ENCODE measurements at regions not wholly inside any gene's neighbourhood (a gene's known extent, or its start where the extent isn't known, plus 50 kb on each side); places are given as distances from the start of the nearest gene placed in this dataset.

DNA sequence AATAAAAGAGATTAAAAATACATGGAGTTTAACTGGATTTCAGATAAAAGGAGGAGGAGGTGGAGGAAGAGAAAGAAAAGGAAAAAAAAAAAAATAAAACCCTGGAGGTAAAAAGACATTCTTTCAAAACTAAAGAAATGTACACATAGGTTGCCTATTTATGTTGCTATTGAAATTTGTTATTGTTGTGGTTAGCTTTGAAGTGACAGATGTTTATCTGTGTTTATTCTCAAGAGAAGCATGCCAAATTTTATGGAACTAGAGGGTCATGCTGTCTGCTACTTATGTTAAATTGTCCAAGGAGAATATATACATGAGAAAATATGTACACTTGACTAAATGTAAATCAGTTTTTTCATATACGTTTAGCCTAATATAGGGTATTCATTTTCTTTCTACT lies 653.2 kb downstream of the DCDC2C start:
- no peak for DNase-seq (ENCODE audit: low read depth in 2 of 3, low spot score in 2 of 3)

DNA sequence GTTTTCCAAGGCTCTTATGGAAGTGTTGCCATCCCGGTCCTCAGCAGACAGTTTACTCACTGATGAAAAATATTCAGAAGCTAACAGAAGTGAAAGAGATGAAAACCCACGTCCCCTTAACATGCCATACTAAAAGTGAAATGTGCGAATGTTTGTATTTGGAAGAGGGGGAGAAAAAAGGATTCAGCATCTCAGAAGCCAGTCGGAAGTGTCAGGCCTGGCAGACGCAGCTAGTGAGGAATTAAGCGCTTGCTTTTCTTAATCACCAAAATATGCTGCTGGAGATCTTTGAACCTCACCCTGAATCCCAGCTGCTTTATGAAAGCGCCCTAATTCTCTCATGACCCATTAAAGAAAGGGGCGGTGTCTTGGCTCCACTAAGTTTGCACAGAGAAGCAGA lies 653.7 kb downstream of the DCDC2C start:
- no peak for DNase-seq (ENCODE audit: low read depth in 2 of 3, low spot score in 2 of 3)

DNA sequence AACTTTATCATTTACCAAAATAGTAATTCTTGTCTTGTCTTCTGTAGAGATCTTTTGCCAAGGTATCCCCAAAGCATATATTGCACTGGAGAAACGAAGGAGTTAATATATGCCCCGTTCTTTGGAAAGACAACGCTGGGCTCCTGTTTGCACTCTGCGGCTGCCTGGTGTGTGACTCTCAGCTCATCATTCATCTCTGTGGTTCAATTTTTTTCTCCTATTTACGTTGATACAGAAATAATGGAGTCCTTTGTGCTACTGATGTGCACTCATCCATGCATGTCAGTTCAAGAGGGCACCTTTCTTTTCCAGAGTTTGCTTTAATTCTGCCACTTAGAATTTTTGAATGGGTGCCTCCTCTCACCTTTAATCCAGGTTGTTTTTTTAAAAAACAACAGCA lies 655.5 kb downstream of the DCDC2C start:
- no peak for DNase-seq (ENCODE audit: low read depth in 2 of 3, low spot score in 2 of 3)

DNA sequence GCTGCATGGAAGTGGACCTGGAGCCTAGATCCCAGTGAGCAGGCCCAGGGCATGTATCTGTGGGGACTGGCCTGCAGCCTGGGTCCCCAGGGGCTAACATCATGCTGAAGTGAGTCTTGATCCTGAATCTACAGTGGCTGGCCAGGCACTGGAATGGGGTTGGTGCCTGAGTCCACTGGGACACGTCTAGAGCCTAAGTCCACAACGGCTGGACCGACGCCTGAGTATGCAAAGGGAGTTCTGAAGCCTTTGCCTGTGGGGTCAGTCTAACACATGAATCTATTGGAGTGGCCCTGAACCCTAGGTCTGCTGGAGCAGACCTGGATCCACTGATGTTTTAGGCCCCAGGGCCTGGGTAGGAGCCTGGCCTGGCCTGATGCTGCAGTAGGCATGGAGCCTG lies 665.5 kb downstream of the DCDC2C start:
- no peak for DNase-seq (ENCODE audit: low read depth in 2 of 3, low spot score in 2 of 3)

DNA sequence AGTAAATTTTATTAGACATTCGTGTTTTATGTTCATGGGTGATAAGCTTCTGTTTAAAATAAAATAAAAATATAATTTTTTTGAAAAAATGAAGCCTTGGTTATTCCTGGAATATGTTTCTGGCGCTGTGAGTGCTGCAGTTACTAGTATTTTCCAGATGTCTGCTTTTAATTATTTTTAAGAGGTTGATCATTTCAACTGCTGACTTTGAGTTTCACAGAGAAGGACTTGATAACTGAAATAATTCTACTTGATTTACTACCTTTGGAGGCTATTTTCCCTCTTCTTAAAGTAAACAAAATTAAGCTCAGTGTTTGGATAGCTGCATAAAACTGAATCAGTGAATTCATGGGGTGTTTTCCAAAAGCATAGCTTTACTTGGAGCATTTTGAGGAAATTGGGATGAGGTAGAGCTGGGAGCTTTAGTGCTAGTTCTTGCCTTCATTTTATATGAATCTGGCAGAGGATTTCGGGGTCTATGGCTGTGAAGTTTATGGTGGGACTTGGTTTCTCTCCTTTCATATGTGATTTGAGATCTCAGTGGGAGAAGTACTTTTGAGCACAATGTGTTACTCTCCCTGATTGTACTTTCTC lies 666.5 kb downstream of the DCDC2C start:
- no peak for DNase-seq (ENCODE audit: low read depth in 2 of 3, low spot score in 2 of 3)

DNA sequence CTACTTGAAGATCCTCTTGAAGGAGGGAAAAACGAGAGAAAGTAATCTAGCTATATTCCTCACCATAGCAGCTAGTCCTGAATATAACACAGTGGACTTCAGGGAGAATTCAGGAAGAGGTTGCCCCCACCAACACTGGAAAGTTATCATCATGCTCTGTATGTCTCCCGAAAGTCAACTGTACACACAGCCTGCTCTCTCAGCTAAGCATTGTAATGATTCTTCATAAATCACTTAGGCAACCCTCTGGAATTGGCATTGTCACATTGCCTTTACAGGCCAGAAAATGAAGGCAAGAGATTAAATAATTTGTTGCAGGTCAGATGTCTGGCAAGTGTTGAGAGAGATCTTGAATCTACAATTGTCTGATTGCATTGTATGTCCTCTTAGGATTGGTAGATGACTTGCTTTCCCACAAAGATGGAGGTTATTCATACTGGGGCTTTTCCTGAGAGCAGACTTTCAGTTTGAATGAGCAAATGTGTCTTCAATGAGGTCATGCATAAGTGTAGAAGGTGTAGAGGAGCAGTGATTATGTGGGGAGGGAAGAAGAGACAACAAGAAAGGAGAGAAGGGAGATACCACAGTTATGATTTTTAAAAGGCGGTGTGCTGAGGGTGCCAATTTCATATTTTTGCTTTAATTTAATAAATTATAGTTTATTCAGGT lies 667.2 kb downstream of the DCDC2C start:
- no peak for DNase-seq (ENCODE audit: low read depth in 2 of 3, low spot score in 2 of 3)

DNA sequence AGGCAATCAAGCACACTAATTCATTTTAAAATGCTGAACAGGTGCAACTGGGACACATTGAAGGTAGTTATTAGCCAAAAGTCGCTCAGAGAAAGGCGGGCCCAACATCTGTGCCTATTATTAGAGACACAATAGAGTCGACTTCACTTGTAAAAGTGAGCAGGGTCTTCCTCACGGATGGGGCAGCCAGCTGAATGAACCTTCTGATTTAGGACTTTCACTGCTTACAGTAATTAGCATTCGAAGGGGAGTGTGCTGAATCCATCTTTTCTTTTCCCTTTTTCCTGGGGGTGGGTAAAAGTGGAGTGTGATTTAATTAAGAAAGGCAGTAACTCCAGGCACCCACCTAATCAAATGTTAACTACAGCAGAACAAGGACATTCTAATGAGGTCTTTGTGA lies 677.7 kb downstream of the DCDC2C start:
- no peak for DNase-seq (ENCODE audit: low read depth in 2 of 3, low spot score in 2 of 3)

DNA sequence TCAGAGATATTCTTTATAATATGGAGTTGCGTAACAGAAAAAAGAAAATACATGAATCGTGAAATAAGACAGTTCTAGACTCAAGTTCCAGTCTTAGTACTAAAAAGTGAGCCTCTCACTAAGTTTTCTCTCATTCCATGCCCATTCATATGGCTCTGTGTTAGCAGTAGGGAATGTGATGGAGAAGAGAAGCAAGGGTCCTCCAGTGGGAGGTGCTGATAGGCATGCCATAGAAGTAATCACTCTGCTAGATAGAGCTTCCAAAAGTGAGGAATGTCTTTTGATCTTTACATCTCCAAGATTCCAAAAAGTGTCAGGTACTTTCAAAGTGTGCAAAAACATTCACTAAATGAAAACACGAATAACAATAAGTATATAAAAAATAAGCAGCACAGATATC lies 678.4 kb downstream of the DCDC2C start:
- no peak for DNase-seq (ENCODE audit: low read depth in 2 of 3, low spot score in 2 of 3)

DNA sequence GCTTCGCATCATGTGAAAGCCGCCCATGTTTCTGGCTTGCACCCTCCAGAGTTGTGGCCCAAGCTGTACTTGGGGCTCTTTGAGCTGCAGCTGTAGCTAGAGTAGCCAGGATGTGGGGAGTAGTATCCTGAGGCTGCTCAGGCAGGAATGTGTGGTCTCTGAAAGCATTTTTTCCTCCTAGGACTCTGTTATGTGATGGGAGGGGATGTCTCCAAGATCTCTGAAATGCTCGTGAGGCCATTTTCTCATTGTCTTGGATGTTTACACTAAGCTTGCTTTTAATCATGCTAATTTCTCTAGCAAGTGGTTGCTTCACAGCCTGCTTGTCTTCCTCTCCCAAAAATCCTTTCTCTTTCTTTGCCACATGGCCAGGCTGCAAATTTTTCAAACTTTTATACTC lies 687.6 kb downstream of the DCDC2C start:
- no peak for DNase-seq (ENCODE audit: low read depth in 2 of 3, low spot score in 2 of 3)

DNA sequence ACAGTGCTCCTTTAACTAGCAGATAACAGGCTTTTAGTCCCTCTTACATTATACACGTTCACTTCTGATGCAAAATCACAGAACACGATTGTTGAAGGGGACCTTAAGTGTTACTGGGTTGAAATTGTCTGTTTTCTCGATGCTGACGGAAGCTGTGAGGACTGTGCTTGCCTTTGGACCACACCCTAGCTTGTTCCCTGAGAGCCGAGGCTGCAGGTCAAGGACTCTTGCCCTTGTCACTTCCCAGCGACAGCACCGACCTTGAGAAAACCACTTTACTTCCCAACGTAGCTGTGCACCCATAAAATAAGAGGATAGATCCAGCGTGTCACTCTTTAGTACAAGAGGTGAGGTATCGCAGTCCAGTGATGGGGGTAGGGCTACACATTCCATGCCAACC lies 701.0 kb downstream of the DCDC2C start:
- no peak for DNase-seq (ENCODE audit: low read depth in 2 of 3, low spot score in 2 of 3)

DNA sequence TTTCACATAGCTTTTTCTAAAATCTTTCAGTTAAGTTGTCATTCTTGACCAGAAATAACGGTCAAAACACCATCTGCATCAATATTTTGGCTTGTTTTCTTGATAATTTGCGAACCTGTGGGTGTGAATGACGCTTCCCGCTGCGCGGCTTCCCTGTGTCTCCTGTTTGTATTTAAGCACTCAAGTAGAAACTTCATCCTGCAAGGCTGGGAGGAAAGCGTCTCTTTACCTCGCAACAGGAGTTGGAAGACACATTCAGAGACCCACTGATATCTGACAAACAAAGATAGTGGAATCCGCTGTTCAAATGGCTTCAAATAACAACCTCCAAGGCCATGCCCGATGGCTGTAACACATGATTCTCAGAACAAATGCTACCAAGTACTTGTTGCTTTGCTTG lies 704.9 kb downstream of the DCDC2C start:
- no peak for DNase-seq (ENCODE audit: low read depth in 2 of 3, low spot score in 2 of 3)

DNA sequence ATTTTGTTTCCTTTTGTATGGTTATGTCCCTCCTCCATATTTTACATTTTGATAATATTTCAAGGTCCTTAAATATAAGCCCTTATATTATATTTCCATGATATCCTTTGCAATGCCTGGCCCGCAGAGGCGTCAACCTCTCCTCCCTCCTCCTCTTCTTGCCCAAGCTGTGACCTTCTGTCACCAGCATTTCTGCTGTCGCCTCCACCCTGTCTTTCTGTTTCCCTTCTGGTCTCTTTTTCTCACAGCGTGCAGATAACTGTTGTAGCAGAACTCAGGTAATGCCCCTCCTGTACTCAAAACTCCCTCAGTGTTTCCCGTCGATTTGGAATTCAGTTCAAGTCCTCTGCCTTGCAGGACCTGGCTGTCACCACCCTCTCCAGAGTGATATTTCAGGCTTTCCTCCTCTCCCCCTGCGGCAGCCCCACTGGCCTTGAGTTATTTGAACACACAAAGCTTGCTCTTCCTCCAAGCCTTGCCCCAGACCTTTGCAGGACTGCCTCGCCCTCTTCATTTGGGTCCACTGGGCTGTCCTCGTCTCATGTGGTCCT lies 709.3 kb downstream of the DCDC2C start:
- no peak for DNase-seq (ENCODE audit: low read depth in 2 of 3, low spot score in 2 of 3)

DNA sequence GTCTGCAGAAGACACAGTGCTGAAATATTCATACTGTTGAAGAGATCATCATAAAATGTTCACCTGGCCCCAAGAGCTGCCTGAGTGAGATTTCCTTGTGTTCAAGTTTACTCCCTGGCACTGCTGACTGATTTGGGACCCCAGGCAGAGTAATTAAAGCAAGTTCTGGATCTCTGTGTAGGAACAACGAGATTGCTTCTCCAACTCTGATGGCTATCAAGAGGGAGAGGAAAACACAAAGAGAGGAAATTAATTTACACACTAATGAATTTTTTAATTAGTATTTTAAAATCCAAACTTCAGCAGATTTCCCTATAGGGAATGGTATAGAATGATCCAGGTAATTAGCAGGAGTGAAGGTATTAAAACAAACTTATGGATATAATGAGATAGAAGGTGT lies 711.8 kb downstream of the DCDC2C start:
- DNase-seq (ENCODE audit: low read depth in 2 of 3, low spot score in 2 of 3) = no peak

DNA sequence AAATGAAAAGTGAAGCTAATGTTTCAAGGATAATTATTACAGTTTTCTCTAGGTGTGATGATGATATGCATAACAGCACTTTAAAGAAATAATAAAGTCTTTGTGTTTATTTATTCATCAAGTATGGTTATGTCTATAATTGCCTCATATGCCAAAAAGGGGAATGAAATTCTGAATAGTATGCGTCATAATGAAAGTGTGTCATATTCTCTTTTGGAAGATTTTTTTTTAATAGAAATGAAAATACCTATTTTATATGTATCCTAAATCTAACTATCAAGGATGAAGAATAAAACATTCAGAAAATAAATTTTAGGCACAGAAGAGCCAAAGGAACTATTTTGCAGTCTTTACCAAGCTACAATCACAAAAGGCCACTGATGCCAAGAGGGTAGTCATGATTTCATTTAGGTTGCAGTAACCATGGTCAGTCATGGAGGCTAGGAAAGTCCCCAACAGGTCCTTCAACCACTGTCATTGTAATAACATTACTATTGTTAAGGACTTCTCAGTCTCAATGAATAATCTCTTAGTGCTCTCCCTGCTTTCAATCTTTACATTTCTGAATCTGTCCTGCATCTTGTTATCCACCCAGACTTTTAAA lies 712.5 kb downstream of the DCDC2C start:
- no peak for DNase-seq (ENCODE audit: low read depth in 2 of 3, low spot score in 2 of 3)

DNA sequence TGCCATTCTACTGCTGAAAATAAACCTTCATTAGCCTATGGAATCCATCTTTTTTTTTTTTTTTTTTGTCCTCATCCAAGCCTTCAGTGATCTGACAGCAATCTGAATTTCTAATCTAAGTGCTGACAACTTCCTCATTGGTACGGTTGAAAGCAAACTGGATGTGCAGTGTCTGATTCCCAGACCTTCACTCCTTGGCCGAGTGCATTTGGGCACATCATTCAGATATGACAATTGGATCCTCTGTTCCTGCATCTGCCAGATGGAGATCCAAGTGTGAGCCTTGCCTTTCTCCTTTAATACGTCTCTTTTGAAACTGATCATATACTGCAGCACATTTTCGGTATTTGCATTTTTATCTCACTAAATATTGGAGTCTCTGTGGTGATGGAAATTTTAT lies 713.1 kb downstream of the DCDC2C start:
- DNase-seq (ENCODE audit: low read depth in 2 of 3, low spot score in 2 of 3) = no peak

DNA sequence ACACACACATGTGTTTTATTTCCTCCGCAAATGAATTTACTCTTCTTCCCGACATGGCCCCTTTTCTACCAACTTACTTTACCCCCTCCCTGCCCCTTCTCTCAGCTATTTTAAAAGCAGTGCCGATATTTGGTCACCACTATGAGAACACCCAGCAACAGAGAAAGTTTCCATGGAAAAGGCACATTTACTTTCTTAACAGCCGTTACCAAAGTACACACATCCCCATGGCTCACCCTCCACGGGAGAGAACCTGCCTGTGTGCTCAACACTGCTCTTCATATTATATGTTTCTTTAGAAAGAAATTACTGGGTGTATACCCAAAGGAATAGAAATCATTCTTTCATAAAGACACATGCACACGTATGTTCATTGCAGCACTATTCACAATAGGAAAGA lies 714.4 kb downstream of the DCDC2C start:
- DNase-seq (ENCODE audit: low read depth in 2 of 3, low spot score in 2 of 3) = no peak

DNA sequence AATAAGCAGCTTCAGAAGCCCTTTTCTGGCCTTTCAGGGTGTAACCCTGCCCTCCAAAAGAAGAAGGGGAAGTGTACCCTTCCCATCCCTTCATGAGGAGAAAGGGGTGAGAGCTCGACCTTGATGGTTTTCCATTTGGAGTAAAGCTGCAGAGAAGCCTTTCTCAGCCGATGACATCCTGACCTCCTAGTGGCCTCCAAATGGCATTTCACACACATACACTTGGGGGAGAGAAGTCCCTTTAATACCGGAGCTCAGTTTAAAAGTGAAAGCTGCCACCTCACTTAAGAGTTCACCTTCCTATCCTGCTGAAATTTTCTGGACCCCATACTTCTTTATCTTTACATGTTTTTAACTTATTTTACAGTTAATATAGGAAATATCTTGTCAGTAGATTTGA lies 716.7 kb downstream of the DCDC2C start:
- no peak for DNase-seq (ENCODE audit: low read depth in 2 of 3, low spot score in 2 of 3)

DNA sequence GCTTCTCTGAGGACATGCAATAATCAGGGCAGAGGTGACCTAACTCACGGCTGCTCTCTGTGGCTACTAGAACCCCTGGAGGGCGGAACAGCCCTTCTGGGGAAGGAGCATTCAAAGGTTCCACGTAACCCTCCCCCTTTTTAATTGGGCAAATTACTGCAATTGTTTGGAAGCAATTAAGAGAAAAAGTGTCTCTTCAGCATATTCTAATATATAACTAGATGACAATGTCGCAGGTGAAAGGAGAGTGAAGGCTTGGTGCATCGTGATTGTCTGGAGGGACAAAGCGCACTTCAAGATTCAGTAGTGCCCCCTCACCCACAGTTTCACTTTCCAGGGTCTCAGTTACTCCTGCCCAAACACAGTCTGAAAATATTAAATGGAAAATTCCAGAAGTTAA lies 720.8 kb downstream of the DCDC2C start:
- no peak for DNase-seq (ENCODE audit: low read depth in 2 of 3, low spot score in 2 of 3)

DNA sequence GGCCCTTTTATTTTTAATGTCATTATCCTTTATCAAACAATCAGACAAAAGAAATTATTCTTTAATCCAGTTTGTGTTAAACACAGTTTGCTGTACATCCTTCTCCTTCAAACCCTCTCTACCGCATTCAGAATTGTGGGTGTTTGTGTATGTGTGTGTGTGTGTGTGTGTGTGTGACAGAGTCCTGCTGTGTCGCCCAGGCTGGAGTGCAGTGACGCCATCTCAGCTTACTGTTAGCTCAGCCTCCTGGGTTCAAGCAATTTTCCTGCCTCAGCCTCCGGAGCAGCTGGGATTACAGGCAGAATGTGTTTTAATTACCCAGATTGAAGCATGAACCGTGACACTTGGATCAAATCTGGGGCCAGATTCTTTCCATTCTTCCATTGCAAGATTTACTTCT lies 723.7 kb downstream of the DCDC2C start:
- DNase-seq (ENCODE audit: low read depth in 2 of 3, low spot score in 2 of 3) = no peak

DNA sequence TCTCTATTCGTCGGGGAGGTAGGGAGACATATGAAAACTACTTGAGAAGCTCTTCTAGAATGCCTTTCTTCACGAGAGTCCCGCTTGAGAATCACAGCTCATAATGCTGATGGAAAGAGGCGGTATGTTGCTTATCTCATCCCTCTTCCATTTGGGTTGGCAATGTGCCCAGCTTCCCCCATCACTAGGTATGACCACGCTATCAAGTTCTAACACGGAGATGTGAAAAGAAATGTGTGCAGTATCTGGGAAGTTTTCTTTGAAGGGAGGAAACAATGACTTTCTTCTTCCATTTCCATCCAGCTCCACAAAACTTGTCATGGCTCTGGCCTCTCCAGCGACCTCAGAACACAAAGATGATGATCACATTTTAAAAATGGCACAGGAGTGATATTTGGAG lies 742.4 kb downstream of the DCDC2C start:
- no peak for DNase-seq (ENCODE audit: low read depth in 2 of 3, low spot score in 2 of 3)

DNA sequence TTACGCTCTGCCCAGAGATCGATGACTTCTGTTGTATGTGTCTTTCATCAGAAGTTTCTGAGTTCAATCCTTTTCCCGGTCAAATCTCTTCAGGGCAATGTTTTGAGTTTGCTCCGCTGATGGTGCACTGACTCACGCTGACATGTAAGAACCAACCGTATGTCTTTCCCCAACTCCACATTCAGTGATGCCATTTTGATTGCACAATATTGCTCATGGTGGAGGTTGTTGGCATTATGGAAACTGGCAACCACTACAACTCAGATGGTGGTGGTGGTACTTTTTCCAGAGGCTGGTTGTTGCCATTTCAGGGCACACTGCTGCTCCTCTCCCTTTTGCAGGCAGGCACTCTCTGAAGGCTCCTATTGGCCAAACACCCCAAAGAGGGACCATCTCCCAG lies 751.5 kb downstream of the DCDC2C start:
- no peak for DNase-seq (ENCODE audit: low read depth in 2 of 3, low spot score in 2 of 3)

DNA sequence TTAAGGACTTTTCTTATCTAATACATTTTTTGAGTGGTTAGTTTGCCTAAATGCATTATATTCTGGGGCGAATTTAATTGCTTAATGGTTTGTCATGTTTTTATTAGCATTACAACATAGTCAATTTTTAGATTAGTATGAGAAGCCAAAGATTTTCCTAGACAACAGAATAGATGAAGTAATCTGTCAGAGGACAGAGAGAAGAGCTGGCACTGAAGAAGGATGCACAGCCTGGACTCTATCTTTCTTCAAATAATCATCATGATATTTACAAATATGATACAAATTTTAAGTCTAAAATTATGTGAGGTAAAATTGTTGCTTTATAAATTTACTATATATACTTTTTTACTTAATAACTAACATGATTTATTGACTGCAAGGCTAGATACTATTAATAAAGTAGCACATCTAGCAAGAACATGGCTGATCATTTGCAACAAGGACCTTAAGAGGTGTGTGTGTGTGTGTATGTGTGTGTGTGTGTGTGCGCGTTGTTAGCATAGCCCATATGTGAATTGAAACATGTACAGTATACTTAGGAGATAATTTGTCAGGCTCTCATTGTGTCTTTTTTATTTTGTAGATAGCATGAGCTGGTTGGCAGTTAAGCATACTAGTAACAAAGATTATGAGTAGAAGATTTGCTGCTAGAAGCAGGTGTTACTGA lies 752.2 kb downstream of the DCDC2C start:
- no peak for DNase-seq (ENCODE audit: low read depth in 2 of 3, low spot score in 2 of 3)
